Hepatocyte (in vitro differentiated cells): ENCODE measurements at regions not wholly inside any gene's neighbourhood (a gene's known extent, or its start where the extent isn't known, plus 50 kb on each side); places are given as distances from the start of the nearest gene placed in this dataset.

Experiments used
- CTCF ChIP-seq: fragments of 200-600 bp; sonication (generic); IDR thresholded peaks from 2 replicates; pipeline ENCODE4 v1.5.1; 2016; ENCODE audit warnings: antibody characterized with exemption, mild to moderate bottlenecking; ENCODE audit not compliant: poor library complexity
- EZH2phosphoT487 ChIP-seq: fragments of 200-600 bp; sonication (generic); IDR thresholded peaks from one replicate; pipeline ENCODE4 v1.6.1; 2018; ENCODE audit warnings: antibody characterized with exemption, mild to moderate bottlenecking, low read depth, moderate library complexity; ENCODE audit not compliant: unreplicated experiment, severe bottlenecking

- TF ChIP-seq CTCF (no peak), EZH2phosphoT487 (no peak)
Measured at GRCh38 chr4:164312671-164313070, 441.3 kb upstream of the SMIM31 start.
